B cell (primary cell): ENCODE measurements at regions not wholly inside any gene's neighbourhood (a gene's known extent, or its start where the extent isn't known, plus 50 kb on each side); places are given as distances from the start of the nearest gene placed in this dataset.

Experiments used
- ATAC-seq: fragments of 200-7000 bp; cut with Tn5 transposase; one replicate; pipeline ENCODE4 v1.10.0; 2021; ENCODE audit warnings: low read depth, mild to moderate bottlenecking, moderate number of reproducible peaks, moderate library complexity
- CTCF ChIA-PET: fragments of 350-600 bp; sonication (Branson Sonifier 250); formaldehyde crosslinking; loops from one replicate; lab custom pipeline; 2021; ENCODE audit warnings: antibody characterized with exemption, inconsistent platforms; lab: Charles Lee
- POLR2A ChIA-PET: fragments of 350-600 bp; sonication (Branson Sonifier 250); formaldehyde crosslinking; loops from one replicate; lab custom pipeline; 2021; ENCODE audit warnings: antibody characterized with exemption; lab: Charles Lee
- DNase-seq: peaks from one replicate; pipeline ENCODE4 v3.0.0; 2013
- H2AFZ ChIP-seq: 2 replicates; pipeline ENCODE4 v1.6.1; 2012; ENCODE audit warnings: mild to moderate bottlenecking, low read depth, low read length; ENCODE audit not compliant: insufficient read depth, poor library complexity, severe bottlenecking
- H3K27ac ChIP-seq, 2 donors: 1 replicate in 1 of 2; 2 replicates in 1 of 2; pipeline ENCODE4 v1.5.1; 2012 to 2013; ENCODE audit warnings: low read length in 2 of 2, mild to moderate bottlenecking in 2 of 2, moderate library complexity in 1 of 2
- H3K27me3 ChIP-seq, 4 experiments: fragments of 200-600 bp in 1 of 4; sonication (generic) in 1 of 4; replicated peaks in 1 of 4; 1 replicate in 2 of 4; 2 replicates in 2 of 4; pipeline versions ENCODE4 v1.6.1 to v1.7.0; 2013 to 2016; ENCODE audit warnings: low read length in 3 of 4, mild to moderate bottlenecking in 2 of 4, mixed read lengths in 1 of 4, moderate library complexity in 1 of 4; ENCODE audit not compliant: insufficient read depth in 4 of 4, control insufficient read depth in 3 of 4; ENCODE audit errors: control extremely low read depth in 1 of 4
- H3K36me3 ChIP-seq, 2 experiments: replicated peaks in 1 of 2; 1 replicate in 1 of 2; 2 replicates in 1 of 2; pipeline versions ENCODE4 v1.6.1 to v1.7.1; 2013; ENCODE audit warnings: low read length in 1 of 2; ENCODE audit not compliant: insufficient read depth in 2 of 2, control insufficient read depth in 1 of 2; ENCODE audit errors: control extremely low read depth in 1 of 2, extremely low read depth in 1 of 2
- H3K4me1 ChIP-seq, 2 donors: fragments of 200-600 bp in 1 of 2; sonication (generic) in 1 of 2; 1 replicate in 1 of 2; 2 replicates in 1 of 2; pipeline versions ENCODE4 v1.5.1 to v1.6.1; 2013 to 2017; ENCODE audit warnings: low read length in 2 of 2; ENCODE audit not compliant: control insufficient read depth in 2 of 2, insufficient read depth in 2 of 2
- H3K4me2 ChIP-seq: replicated peaks from 2 replicates; pipeline ENCODE3; 2012; ENCODE audit warnings: mild to moderate bottlenecking, low read depth, low read length; ENCODE audit not compliant: poor library complexity, severe bottlenecking
- H3K4me3 ChIP-seq, 5 experiments: fragments of 200-600 bp in 1 of 5; sonication (generic) in 1 of 5; 1 replicate in 3 of 5; 2 replicates in 2 of 5; pipeline versions ENCODE4 v1.5.1 to v1.7.0; 2011 to 2016; ENCODE audit warnings: low read length in 4 of 5, mild to moderate bottlenecking in 4 of 5, low read depth in 2 of 5, control low read depth in 1 of 5, moderate library complexity in 1 of 5; ENCODE audit not compliant: insufficient read depth in 1 of 5; ENCODE audit errors: control extremely low read depth in 1 of 5, extremely low read depth in 1 of 5
- H3K79me2 ChIP-seq: fragments of 200-600 bp; sonication (generic); one replicate; pipeline ENCODE4 v1.6.0; 2016; ENCODE audit warnings: low read length; ENCODE audit not compliant: control insufficient read depth, insufficient read depth
- H3K9ac ChIP-seq: fragments of 200-600 bp; sonication (generic); 2 replicates; pipeline ENCODE4 v1.6.1; 2017; ENCODE audit warnings: mild to moderate bottlenecking, low read length, moderate library complexity
- H3K9me3 ChIP-seq, 3 donors: one replicate each; pipeline versions ENCODE4 v1.6.1 to v1.7.1; 2013; ENCODE audit warnings: low read length in 2 of 3; ENCODE audit not compliant: control insufficient read depth in 2 of 3, insufficient read depth in 1 of 3; ENCODE audit errors: control extremely low read depth in 1 of 3
- H4K20me1 ChIP-seq: 2 replicates; pipeline ENCODE4 v1.6.0; 2012; ENCODE audit warnings: mild to moderate bottlenecking, low read length; ENCODE audit not compliant: insufficient read depth, control insufficient read depth, poor library complexity, severe bottlenecking
- H3K27ac Mint-ChIP-seq: one replicate; pipeline ENCODE4 v1.8.0; 2021; ENCODE audit warnings: mixed read lengths
- H3K27me3 Mint-ChIP-seq: one replicate; pipeline ENCODE4 v1.8.0; 2021; ENCODE audit warnings: mixed read lengths
- H3K4me1 Mint-ChIP-seq: one replicate; pipeline ENCODE4 v1.8.0; 2021; ENCODE audit warnings: mixed read lengths
- H3K4me3 Mint-ChIP-seq: one replicate; pipeline ENCODE4 v1.8.0; 2021; ENCODE audit warnings: mixed read lengths
- H3K9me3 Mint-ChIP-seq: one replicate; pipeline ENCODE4 v1.8.0; 2022; ENCODE audit warnings: mixed read lengths; ENCODE audit not compliant: insufficient read depth
- EZH2 ChIP-seq: IDR thresholded peaks from 2 replicates; pipeline ENCODE4 v1.6.1; 2012; ENCODE audit warnings: borderline replicate concordance, low read depth, mild to moderate bottlenecking, moderate library complexity, low read length; ENCODE audit not compliant: insufficient read depth, poor library complexity, severe bottlenecking
- WGBS: methylation state at CpG from one replicate; pipeline ENCODE4 v1.1.5; 2013; ENCODE audit warnings: missing lambda C conversion rate; ENCODE audit not compliant: insufficient coverage; 5-methylcytosine and 5-hydroxymethylcytosine counted together
- intact Hi-C: fragments of 100-400 bp; cut with micrococcal nuclease; formaldehyde crosslinking; loops from one replicate; pipeline ENCODE4 v1.10.0; 2022

GRCh38 chr3:82413171-82413570 is 651.7 kb upstream of the GBE1 start:
- Histone ChIP-seq H3K9ac (no peak overlapping the region), H3K9me3 (no peaks in the 10 kb centered on the region), H3K79me2 (no peaks in the 10 kb centered on the region), H3K27ac (no peak overlapping the region), H2AFZ (no peak overlapping the region), H3K4me1 (no peaks in the 10 kb centered on the region), H3K36me3 (no peaks in the 10 kb centered on the region), H3K4me2 (no peak overlapping the region), H3K27me3 (no peaks in the 10 kb centered on the region), H3K4me3 (no peak overlapping the region), H4K20me1 (no peaks in the 10 kb centered on the region)
- no peak for TF ChIP-seq EZH2
- ChIA-PET POLR2A (no interaction called here), CTCF (no interaction called here)
- Mint-ChIP-seq H3K27ac (no peak overlapping the region), H3K27me3 (no peaks in the 10 kb centered on the region), H3K4me1 (no peaks in the 10 kb centered on the region), H3K4me3 (no peak overlapping the region), H3K9me3 (no peaks in the 10 kb centered on the region)
- no peak for ATAC-seq
- no CpG with 5 or more reads among the region's 2 CpGs for WGBS
- DNase-seq: no peak
- intact Hi-C loops: no loop called here

DNA sequence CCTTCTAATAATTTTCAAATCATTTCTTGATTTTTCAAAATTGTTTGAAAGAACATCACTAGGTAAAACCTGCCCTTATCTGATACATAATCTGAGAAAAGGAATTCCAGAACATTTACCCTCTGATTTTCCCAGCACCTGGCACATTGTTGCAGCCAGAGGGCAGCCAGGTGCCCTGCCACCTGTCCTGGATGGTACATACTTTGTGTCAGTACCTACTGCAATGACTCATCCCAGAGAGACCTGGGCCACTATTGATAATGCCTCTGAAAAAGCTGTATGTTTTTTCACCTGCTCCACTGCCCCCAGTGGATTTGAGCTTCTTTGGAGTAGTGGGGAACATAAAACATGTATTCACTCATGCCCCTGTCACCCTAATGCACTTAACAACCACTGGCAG is 648.9 kb upstream of the GBE1 start:
- Mint-ChIP-seq H3K4me3 (no peak overlapping the region), H3K4me1 (no peaks in the 10 kb centered on the region), H3K27me3 (no peaks in the 10 kb centered on the region), H3K9me3 (no peaks in the 10 kb centered on the region), H3K27ac (no peak overlapping the region)
- Histone ChIP-seq H3K36me3 (no peaks in the 10 kb centered on the region), H3K9me3 (no peaks in the 10 kb centered on the region), H3K4me1 (no peaks in the 10 kb centered on the region), H3K27ac (no peak overlapping the region), H2AFZ (no peak overlapping the region), H4K20me1 (no peaks in the 10 kb centered on the region), H3K27me3 (no peaks in the 10 kb centered on the region), H3K4me3 (no peak overlapping the region), H3K9ac (no peak overlapping the region), H3K4me2 (no peak overlapping the region), H3K79me2 (no peaks in the 10 kb centered on the region)
- no peak for DNase-seq
- TF ChIP-seq EZH2: no peak
- ChIA-PET CTCF (no interaction called here), POLR2A (no interaction called here)
- intact Hi-C loops: no loop called here
- ATAC-seq: no peak
